Peyer's patch (tissue), 4 donors: ENCODE measurements at regions not wholly inside any gene's neighbourhood (a gene's known extent, or its start where the extent isn't known, plus 50 kb on each side); places are given as distances from the start of the nearest gene placed in this dataset.
"Not testable (repeated sequence)": the region's sequence is repeated elsewhere in the genome, so short reads cannot be mapped to it uniquely, and the experiment has no call there.

ENCODE experiments used
- DNase-seq, 3 donors: peaks; one replicate each; pipeline ENCODE4 v3.0.0-alpha.2; 2017 to 2019
- H3K27ac ChIP-seq, 4 donors: fragments of 200-600 bp; sonication (generic); one replicate each; pipeline ENCODE4 v1.5.1; 2016 to 2019
- H3K27me3 ChIP-seq, 2 donors: fragments of 200-600 bp; sonication (generic); one replicate each; pipeline ENCODE4 v1.5.1; 2019
- H3K36me3 ChIP-seq, 3 donors: fragments of 200-600 bp; sonication (generic); one replicate each; pipeline ENCODE4 v1.5.1; 2016 to 2019
- H3K4me1 ChIP-seq, 4 donors: fragments of 200-600 bp; sonication (generic); one replicate each; pipeline ENCODE4 v1.5.1; 2016 to 2019
- H3K4me3 ChIP-seq, 4 donors: fragments of 200-600 bp; sonication (generic); 1 replicate in 3 of 4; 2 replicates in 1 of 4; pipeline ENCODE4 v1.5.1; 2016 to 2019; ENCODE audit warnings: mild to moderate bottlenecking in 1 of 4
- H3K9me3 ChIP-seq, 4 donors: fragments of 200-600 bp; sonication (generic); one replicate each; pipeline ENCODE4 v1.5.1; 2016 to 2019; ENCODE audit warnings: mild to moderate bottlenecking in 1 of 4
- POLR2A ChIP-seq, 2 donors: fragments of 450-650 bp; IDR thresholded peaks; one replicate each; pipeline ENCODE4 v1.5.1; 2017; ENCODE audit warnings: antibody characterized with exemption in 2 of 2, mild to moderate bottlenecking in 2 of 2, moderate library complexity in 2 of 2
- TF ChIP-seq, protein P1 (sequence below), 6 experiments: fragments of 450-650 bp in 4 of 6; fragments of 200-600 bp in 2 of 6; sonication (generic) in 1 of 6; IDR thresholded peaks; one replicate each; pipeline ENCODE4 v1.5.1; 2017 to 2019; ENCODE audit warnings: antibody characterized with exemption in 6 of 6, mild to moderate bottlenecking in 3 of 6, moderate library complexity in 1 of 6

DNA sequence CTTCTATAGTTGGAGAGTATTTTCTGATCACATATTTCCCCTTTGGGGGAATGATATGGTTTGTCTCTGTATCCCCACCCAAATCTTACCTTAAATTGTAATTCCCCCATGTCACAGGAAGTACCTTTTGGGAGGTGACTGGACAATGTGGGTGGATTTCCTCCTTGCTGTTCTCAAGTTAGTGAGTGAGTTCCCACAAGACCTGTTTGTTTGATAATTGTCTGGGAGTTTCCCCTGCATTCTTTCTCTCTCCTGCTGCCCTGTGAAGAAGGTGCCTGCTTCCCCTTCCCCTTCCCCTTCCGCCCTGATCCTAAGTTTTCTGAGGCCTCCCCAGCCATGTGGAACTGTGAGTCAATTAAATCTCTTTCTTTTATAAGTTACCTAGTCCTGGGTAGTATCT, 222.7 kb upstream of the SLC39A10 start:
- Histone ChIP-seq H3K27me3 (no peaks in the 10 kb centered on the region), H3K9me3 (no peaks in the 10 kb centered on the region), H3K27ac (no peak overlapping the region), H3K4me1 (no peaks in the 10 kb centered on the region), H3K36me3 (no peaks in the 10 kb centered on the region), H3K4me3 (no peak overlapping the region)
- TF ChIP-seq, protein P1, sequence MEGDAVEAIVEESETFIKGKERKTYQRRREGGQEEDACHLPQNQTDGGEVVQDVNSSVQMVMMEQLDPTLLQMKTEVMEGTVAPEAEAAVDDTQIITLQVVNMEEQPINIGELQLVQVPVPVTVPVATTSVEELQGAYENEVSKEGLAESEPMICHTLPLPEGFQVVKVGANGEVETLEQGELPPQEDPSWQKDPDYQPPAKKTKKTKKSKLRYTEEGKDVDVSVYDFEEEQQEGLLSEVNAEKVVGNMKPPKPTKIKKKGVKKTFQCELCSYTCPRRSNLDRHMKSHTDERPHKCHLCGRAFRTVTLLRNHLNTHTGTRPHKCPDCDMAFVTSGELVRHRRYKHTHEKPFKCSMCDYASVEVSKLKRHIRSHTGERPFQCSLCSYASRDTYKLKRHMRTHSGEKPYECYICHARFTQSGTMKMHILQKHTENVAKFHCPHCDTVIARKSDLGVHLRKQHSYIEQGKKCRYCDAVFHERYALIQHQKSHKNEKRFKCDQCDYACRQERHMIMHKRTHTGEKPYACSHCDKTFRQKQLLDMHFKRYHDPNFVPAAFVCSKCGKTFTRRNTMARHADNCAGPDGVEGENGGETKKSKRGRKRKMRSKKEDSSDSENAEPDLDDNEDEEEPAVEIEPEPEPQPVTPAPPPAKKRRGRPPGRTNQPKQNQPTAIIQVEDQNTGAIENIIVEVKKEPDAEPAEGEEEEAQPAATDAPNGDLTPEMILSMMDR (IDR thresholded peaks at IDR 0.05): no peak
- no peak for TF ChIP-seq POLR2A (IDR thresholded peaks at IDR 0.05)
- no peak for DNase-seq

DNA sequence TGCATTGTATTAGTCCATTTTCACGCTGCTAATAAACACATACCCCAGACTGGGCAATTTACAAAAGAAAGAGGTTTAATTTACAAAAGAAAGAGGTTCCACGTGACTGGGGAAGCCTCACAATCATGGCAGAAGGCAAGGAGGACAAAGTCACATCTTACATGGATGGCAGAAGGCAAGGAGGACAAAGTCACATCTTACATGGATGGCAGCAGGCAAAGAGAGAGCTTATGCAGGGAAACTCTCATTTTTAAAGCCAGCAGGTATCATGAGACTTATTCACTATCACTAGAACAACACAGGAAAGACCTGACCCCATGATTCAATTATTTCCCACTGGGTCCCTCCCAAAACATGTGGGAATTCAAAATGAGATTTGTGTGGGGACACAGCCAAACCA, 223.3 kb upstream of the SLC39A10 start:
- not testable (repeated sequence) for DNase-seq, H3K27ac ChIP-seq, H3K9me3 ChIP-seq

DNA sequence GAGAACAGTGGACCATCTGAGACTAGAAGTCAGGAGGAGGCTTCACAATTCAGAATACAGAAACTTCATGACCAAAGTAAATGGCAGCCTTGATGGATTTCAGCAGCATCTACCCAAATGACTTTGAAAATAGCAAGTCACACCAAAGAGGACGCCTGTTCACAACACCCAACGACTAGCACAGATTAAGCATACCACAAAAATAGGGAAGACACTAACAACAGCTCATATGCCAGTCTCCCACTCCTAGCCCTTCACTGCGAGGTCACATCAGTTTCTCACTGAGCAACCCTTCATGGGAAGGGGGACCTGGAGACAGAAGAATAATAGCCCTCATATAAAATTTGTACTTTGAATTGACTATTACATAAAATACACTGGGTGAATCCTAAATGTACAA, 228.4 kb upstream of the SLC39A10 start:
- TF ChIP-seq POLR2A (IDR thresholded peaks at IDR 0.05): no peak
- TF ChIP-seq, protein P1 (IDR thresholded peaks at IDR 0.05): no peak
- Histone ChIP-seq H3K4me1 (no peaks in the 10 kb centered on the region), H3K27ac (no peak overlapping the region), H3K9me3 (no peaks in the 10 kb centered on the region), H3K27me3 (no peaks in the 10 kb centered on the region), H3K4me3 (no peak overlapping the region), H3K36me3 (no peaks in the 10 kb centered on the region)
- no peak for DNase-seq

More for the DNA sequence above, 223.3 kb upstream of the SLC39A10 start:
- H3K36me3 ChIP-seq, H3K27me3 ChIP-seq, H3K4me1 ChIP-seq, H3K4me3 ChIP-seq: not testable (repeated sequence)

DNA sequence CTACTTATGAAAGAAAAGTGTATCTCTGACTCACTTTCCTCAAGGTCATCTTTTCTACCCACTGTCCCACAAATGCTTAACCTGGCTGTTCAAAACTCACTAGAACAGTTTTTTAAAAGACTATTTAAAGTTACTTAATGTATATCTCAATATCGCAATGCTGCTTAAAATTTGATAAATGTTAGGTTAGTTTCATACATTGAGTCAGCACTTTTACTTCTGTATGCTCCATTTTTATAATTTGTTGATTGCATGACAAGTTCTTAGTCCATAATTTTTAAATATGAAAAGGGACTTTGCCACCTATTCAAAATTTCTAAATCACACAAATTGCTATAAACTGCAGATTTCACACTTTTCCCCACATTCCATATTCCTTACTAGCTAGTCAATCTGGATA, 231.7 kb upstream of the SLC39A10 start:
- no peak for DNase-seq
- Histone ChIP-seq H3K4me1 (no peaks in the 10 kb centered on the region), H3K27ac (no peak overlapping the region), H3K36me3 (no peaks in the 10 kb centered on the region), H3K4me3 (no peak overlapping the region), H3K9me3 (no peaks in the 10 kb centered on the region), H3K27me3 (no peaks in the 10 kb centered on the region)
- TF ChIP-seq, protein P1 (IDR thresholded peaks at IDR 0.05): no peak
- no peak for TF ChIP-seq POLR2A (IDR thresholded peaks at IDR 0.05)

DNA sequence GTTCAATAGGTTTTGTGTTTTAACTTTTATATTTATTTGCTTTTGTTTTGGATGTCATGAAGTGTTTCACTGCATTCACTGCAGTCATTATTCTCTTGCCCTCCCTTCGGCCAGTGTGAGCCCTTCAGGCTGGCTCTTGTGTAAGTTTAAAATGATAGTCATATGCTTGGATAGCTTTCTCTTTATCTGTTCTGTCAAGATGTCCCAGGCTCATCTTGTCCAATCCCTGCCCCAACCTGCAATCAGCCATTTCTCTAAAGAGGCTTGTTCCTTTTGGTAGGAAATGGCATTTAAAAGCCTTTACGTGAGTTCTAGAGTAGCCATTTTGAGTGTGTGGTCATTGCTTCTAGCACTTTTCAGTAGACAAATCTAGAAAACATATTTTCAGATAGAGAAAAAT, 238.0 kb upstream of the SLC39A10 start:
- H3K9me3 ChIP-seq: no peaks in the 10 kb centered on the region
- no peaks in the 10 kb centered on the region for H3K4me1 ChIP-seq
- H3K36me3 ChIP-seq: no peaks in the 10 kb centered on the region
- no peaks in the 10 kb centered on the region for H3K27me3 ChIP-seq
- TF ChIP-seq, protein P1 (IDR thresholded peaks at IDR 0.05): no peak
- no peak for TF ChIP-seq POLR2A (IDR thresholded peaks at IDR 0.05)
- DNase-seq: no peak
- no peak overlapping the region for H3K27ac ChIP-seq
- H3K4me3 ChIP-seq: no peak overlapping the region

DNA sequence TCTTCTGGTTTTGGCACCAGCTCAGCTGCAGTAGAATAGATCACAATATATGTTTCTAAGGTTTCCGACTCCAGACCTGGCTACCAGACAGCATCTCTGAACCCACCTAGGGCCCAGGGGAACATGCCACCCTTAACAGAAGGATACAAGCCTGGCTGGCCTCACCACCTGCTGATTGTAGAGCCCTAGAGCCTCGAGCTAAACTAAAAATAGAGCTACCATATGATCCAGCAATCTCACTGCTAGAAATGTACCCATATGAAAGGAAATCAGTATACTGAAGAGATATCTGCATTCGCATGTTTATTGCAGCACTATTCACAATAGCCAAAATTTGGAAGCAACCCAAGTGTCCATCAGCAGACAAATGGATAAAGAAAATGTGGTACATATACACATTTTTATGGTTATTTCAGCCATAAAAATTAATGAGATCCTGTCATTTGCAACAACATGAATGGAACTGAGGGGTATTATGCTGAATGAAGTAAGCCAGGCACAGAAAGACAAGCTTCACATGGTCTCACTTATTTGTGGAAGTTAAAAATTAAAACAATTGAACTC, 242.4 kb upstream of the SLC39A10 start:
- H3K27me3 ChIP-seq: no peaks in the 10 kb centered on the region
- no peaks in the 10 kb centered on the region for H3K36me3 ChIP-seq
- no peaks in the 10 kb centered on the region for H3K9me3 ChIP-seq
- H3K27ac ChIP-seq: no peak overlapping the region
- no peak overlapping the region for H3K4me3 ChIP-seq
- H3K4me1 ChIP-seq: no peaks in the 10 kb centered on the region
- DNase-seq: no peak
- no peak for TF ChIP-seq POLR2A (IDR thresholded peaks at IDR 0.05)
- TF ChIP-seq, protein P1 (IDR thresholded peaks at IDR 0.05): no peak
